Lung (tissue), 11 donors: ENCODE measurements at regions not wholly inside any gene's neighbourhood (a gene's known extent, or its start where the extent isn't known, plus 50 kb on each side); places are given as distances from the start of the nearest gene placed in this dataset.
"Not testable (repeated sequence)": the region's sequence is repeated elsewhere in the genome, so short reads cannot be mapped to it uniquely, and the experiment has no call there.

Source experiments
- ATAC-seq: fragments of 200-7000 bp; cut with Tn5 transposase; one replicate; pipeline ENCODE4 v1.9.1; 2020; ENCODE audit warnings: moderate number of reproducible peaks; ENCODE audit not compliant: insufficient read depth, low FRiP score
- DNase-seq, 3 donors: peaks; one replicate each; pipeline ENCODE4 v3.0.0-alpha.2; 2013 to 2017
- H3K27ac ChIP-seq, 2 donors: one replicate each; pipeline ENCODE4 v1.5.1; 2013; ENCODE audit warnings: mild to moderate bottlenecking in 2 of 2, moderate library complexity in 2 of 2, control low read depth in 1 of 2, inconsistent platforms in 1 of 2, low read depth in 1 of 2, low read length in 1 of 2
- H3K27me3 ChIP-seq, 3 donors: one replicate each; pipeline ENCODE4 v1.5.1; 2013; ENCODE audit warnings: low read length in 2 of 3; ENCODE audit not compliant: control insufficient read depth in 3 of 3, insufficient read depth in 3 of 3
- H3K36me3 ChIP-seq, 4 donors: one replicate each; pipeline ENCODE4 v1.5.1; 2013; ENCODE audit warnings: low read length in 4 of 4, mild to moderate bottlenecking in 1 of 4, moderate library complexity in 1 of 4; ENCODE audit not compliant: control insufficient read depth in 4 of 4, insufficient read depth in 4 of 4
- H3K4me1 ChIP-seq, 5 donors: one replicate each; pipeline ENCODE4 v1.5.1; 2013; ENCODE audit warnings: low read length in 5 of 5, mild to moderate bottlenecking in 2 of 5, moderate library complexity in 1 of 5; ENCODE audit not compliant: control insufficient read depth in 5 of 5, insufficient read depth in 5 of 5
- H3K4me3 ChIP-seq: one replicate; pipeline ENCODE4 v1.5.1; 2013; ENCODE audit warnings: mild to moderate bottlenecking, control low read depth, moderate library complexity
- H3K9ac ChIP-seq, 2 donors: one replicate each; pipeline ENCODE4 v1.5.1; 2013; ENCODE audit warnings: low read length in 2 of 2, control low read depth in 1 of 2; ENCODE audit not compliant: insufficient read depth in 1 of 2
- H3K9me3 ChIP-seq, 4 donors: one replicate each; pipeline ENCODE4 v1.5.1; 2013; ENCODE audit warnings: low read length in 3 of 4, mild to moderate bottlenecking in 1 of 4, moderate library complexity in 1 of 4; ENCODE audit not compliant: control insufficient read depth in 4 of 4, insufficient read depth in 3 of 4
- WGBS, 2 donors: extraction: QIAGEN DNeasy Blood & Tissue Kit; methylation state at CpG; one replicate each; pipeline ENCODE4 v1.1.7; 2013; 5-methylcytosine and 5-hydroxymethylcytosine counted together
- TF ChIP-seq, protein P1 (sequence below): IDR thresholded peaks from 2 replicates; pipeline ENCODE4 v1.5.1; 2012; ENCODE audit warnings: mild to moderate bottlenecking; ENCODE audit errors: control extremely low read depth, extremely low read depth
- donor health status: control.
- donor health status: control.
- donor health status: Bipolar disorder and iron deficiency.
- donor health status: healthy.
- donor health status: DM: yes; HTN: yes; CAD: no.

DNA sequence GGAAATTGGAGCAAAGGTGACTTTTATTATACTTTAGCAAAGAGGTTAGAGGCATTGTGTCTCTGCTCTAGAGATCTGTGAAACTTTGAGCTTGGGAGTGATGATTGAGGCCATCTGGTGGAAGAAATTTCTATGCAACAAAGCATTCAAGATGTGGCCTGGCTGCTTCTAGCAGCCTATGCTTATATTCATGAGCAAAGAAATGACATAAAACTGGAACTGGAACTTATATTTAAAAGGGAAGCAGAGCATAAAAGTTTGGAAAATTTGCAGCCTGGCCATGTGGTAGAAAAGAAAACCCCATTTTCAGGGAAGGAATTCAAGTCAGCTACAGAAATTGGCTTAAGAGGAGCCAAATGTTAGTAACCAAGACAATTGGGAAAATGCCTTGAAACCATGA is 70.4 kb downstream of the SDR9C7 start:
- no peaks in the 10 kb centered on the region for H3K36me3 ChIP-seq
- H3K9ac ChIP-seq, result no peak overlapping the region
- no peak overlapping the region for H3K27ac ChIP-seq
- TF ChIP-seq, protein P1, sequence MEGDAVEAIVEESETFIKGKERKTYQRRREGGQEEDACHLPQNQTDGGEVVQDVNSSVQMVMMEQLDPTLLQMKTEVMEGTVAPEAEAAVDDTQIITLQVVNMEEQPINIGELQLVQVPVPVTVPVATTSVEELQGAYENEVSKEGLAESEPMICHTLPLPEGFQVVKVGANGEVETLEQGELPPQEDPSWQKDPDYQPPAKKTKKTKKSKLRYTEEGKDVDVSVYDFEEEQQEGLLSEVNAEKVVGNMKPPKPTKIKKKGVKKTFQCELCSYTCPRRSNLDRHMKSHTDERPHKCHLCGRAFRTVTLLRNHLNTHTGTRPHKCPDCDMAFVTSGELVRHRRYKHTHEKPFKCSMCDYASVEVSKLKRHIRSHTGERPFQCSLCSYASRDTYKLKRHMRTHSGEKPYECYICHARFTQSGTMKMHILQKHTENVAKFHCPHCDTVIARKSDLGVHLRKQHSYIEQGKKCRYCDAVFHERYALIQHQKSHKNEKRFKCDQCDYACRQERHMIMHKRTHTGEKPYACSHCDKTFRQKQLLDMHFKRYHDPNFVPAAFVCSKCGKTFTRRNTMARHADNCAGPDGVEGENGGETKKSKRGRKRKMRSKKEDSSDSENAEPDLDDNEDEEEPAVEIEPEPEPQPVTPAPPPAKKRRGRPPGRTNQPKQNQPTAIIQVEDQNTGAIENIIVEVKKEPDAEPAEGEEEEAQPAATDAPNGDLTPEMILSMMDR, result no peak
- ATAC-seq, result no peak
- no peaks in the 10 kb centered on the region for H3K27me3 ChIP-seq
- no peaks in the 10 kb centered on the region for H3K4me1 ChIP-seq
- H3K4me3 ChIP-seq, result no peak overlapping the region
- H3K9me3 ChIP-seq, result peaks cover 0 to 31% (median 25%) of the 10 kb centered on the region in 4 donors
- DNase-seq, result no peak

DNA sequence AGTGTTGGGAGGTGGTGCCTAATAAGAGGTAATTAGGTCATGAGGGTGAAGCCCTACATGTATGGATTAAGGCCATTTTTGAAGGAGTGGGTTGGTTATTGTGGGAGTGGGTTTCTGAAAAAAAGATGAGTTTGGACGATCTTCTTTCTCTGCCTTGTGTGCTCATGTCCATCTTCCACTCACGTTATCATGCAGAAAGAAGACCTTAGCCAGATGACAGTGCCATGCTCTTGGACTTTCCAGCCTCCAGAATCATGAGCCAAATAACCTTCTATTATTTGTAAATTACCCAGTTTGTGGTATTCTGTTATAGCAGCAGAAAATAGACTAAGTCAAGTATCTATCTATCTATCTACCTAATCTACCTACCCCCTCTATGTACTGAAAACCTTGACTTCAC is 71.9 kb downstream of the SDR9C7 start:
- Histone ChIP-seq H3K9me3 (peaks cover 0 to 31% (median 24%) of the 10 kb centered on the region in 4 donors), H3K9ac (no peak overlapping the region), H3K27ac (no peak overlapping the region), H3K27me3 (no peaks in the 10 kb centered on the region), H3K4me3 (no peak overlapping the region), H3K4me1 (no peaks in the 10 kb centered on the region), H3K36me3 (no peaks in the 10 kb centered on the region)
- ATAC-seq (no peak), DNase-seq (no peak)
- 69 to 78% methylated on average over 2 of the region's 2 CpGs for WGBS, 2 donors
- TF ChIP-seq, protein P1, result no peak

DNA sequence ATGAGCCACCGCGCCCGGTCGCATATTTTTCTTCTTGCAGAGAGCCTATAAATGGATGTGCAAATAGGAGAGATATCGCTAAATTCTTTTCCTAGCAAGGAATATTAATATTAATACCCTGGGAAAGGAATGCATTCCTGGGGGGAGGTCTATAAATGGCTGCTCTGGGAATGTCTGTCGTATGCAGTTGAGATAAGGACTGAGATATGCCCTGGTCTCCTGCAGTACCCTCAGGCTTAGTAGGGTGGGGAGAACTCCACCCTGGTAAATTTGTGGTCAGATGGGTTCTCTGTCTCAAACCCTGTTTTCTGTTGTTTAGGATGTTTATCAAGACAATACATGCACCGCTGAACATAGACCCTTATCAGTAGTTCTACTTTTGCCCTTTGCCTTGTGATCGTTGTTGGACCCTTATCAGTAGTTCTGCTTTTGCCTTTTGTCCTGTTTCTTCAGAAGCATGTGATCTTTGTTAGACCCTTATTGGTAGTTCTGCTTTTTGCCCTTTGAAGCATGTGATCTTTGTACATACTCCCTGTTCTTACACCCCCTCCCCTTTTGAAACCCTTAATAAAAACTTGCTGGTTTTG is 80.7 kb downstream of the SDR9C7 start:
- 73 to 77% methylated on average over 8 of the region's 8 CpGs for WGBS, 2 donors
- H3K4me3 ChIP-seq, ATAC-seq, H3K27ac ChIP-seq, H3K9me3 ChIP-seq, H3K4me1 ChIP-seq, H3K27me3 ChIP-seq, H3K9ac ChIP-seq, DNase-seq, H3K36me3 ChIP-seq: not testable (repeated sequence)

DNA sequence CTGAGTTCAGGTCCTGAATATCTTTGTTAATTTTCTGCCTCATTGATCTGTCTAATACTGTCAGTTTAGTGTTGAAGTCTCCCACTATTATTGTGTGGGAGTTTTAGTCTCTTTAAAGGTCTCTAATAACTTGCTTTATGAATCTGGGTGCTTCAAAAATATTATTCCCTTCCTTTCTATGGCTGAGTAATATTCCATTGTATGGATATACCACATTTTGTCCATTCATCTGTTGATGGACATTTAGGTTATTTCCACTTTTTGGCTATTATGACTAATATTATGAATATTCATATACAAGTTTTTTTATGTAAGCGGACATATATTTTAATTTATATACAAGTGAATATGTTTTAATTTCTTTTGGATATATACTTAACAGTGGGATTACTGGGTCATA is 82.7 kb downstream of the SDR9C7 start:
- Histone ChIP-seq H3K4me1 (no peaks in the 10 kb centered on the region), H3K36me3 (no peaks in the 10 kb centered on the region), H3K4me3 (no peak overlapping the region), H3K9me3 (peaks cover 0 to 4% (median 0%) of the 10 kb centered on the region in 4 donors), H3K27me3 (no peaks in the 10 kb centered on the region), H3K27ac (no peak overlapping the region), H3K9ac (no peak overlapping the region)
- ATAC-seq, result no peak
- 100% methylated on average over 1 of the region's 1 CpG for WGBS, 2 donors
- TF ChIP-seq, protein P1, result no peak
- DNase-seq, result no peak
